H1 (cell line): ENCODE measurements at regions not wholly inside any gene's neighbourhood (a gene's known extent, or its start where the extent isn't known, plus 50 kb on each side); places are given as distances from the start of the nearest gene placed in this dataset.

ENCODE experiments used
- CHD7 ChIP-seq: fragments of 300-600 bp; sonication (generic); IDR thresholded peaks from 2 replicates; pipeline ENCODE4 v1.7.1; 2012; ENCODE audit warnings: low read length, moderate library complexity, mild to moderate bottlenecking, inconsistent platforms; ENCODE audit not compliant: insufficient replicate concordance
- E2F6 ChIP-seq: IDR thresholded peaks from 2 replicates; pipeline ENCODE4 v1.6.1; 2012; ENCODE audit warnings: inconsistent platforms
- EGR1 ChIP-seq: IDR thresholded peaks from 2 replicates; pipeline ENCODE4 v1.6.1; 2011; ENCODE audit warnings: low read depth, low read length, borderline replicate concordance
- GTF2F1 ChIP-seq: IDR thresholded peaks from 2 replicates; pipeline ENCODE4 v1.6.1; 2012; ENCODE audit warnings: low read depth, low read length, improper control_type of control experiment, borderline replicate concordance
- RNF2 ChIP-seq: fragments of 200-900, 300-1000 bp; sonication (generic); IDR thresholded peaks from 2 replicates; pipeline ENCODE4 v1.7.1; 2016; ENCODE audit warnings: borderline replicate concordance, low read depth, mild to moderate bottlenecking, antibody characterized with exemption, low read length; ENCODE audit not compliant: poor library complexity, severe bottlenecking; ENCODE audit errors: missing control alignments
- SAP30 ChIP-seq: fragments of 300-600 bp; sonication (generic); IDR thresholded peaks from 2 replicates; pipeline ENCODE4 v1.7.1; 2012; ENCODE audit warnings: low read length, moderate library complexity, mild to moderate bottlenecking, inconsistent platforms; ENCODE audit not compliant: insufficient read depth, insufficient replicate concordance
- SP2 ChIP-seq: IDR thresholded peaks from 2 replicates; pipeline ENCODE4 v1.6.1; 2012; ENCODE audit warnings: mild to moderate bottlenecking, low read length, inconsistent platforms

DNA sequence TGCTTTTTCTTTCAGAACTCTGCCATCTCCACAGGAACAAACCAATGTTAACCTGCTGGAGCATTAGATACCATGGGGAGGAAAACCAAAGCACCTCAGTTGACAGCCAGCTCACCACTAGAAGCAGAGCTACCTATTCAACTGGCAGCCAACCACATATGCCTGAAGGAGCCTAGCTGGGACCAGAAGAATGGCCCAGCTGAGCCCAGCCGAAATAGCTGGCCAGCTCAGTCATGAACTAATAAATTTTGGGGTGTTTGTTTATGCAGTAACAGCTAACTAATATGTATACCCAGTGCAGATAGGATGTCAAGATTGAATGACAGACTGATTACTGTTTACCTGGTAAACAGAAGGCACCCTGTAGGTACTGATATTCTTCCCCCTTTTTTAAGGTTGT lies 1117.5 kb downstream of the TBL1XR1 start (continued):
- TF ChIP-seq CHD7 (no peak), GTF2F1 (no peak), RNF2 (no peak), E2F6 (no peak), EGR1 (no peak), SAP30 (no peak), SP2 (no peak)
